ENCODE measurements at regions not wholly inside any gene's neighbourhood (a gene's known extent, or its start where the extent isn't known, plus 50 kb on each side); places are given as distances from the start of the nearest gene placed in this dataset.
"Not testable (repeated sequence)": the region's sequence is repeated elsewhere in the genome, so short reads cannot be mapped to it uniquely, and the experiment has no call there.

- ChIA-PET CTCF (no interaction called here), POLR2A (interaction anchor here (1.0 kb wide), 1 partner anchor 12 kb away, joined by 3 read pairs; no protein-coding TSS in a partner anchor)
- ATAC-seq (ENCODE audit: poor library complexity) = no peak
- Histone ChIP-seq H3K4me1 (ENCODE audit: insufficient read depth, low read length) (no peaks in the 10 kb centered on the region), H3K27me3 (ENCODE audit: control insufficient read depth in 1 of 2, insufficient read depth in 2 of 2, low read length in 2 of 2) (no peaks in the 10 kb centered on the region), H3K36me3 (ENCODE audit: insufficient read depth, low read length) (no peaks in the 10 kb centered on the region), H3K27ac (ENCODE audit: low read depth in 1 of 2, low read length in 2 of 2) (no peak overlapping the region), H3K9me3 (ENCODE audit: control insufficient read depth in 1 of 2, insufficient read depth in 1 of 2, low read length in 2 of 2) (peaks cover 0 to 8% of the 10 kb centered on the region in 2 experiments), H3K4me3 (ENCODE audit: low read length) (no peak overlapping the region)
- intact Hi-C loops (cut with DNase I, micrococcal nuclease) = no loop called here
- no peak for TF ChIP-seq CTCF (IDR thresholded peaks at IDR 0.05)
- H3K27me3 Mint-ChIP-seq = peaks cover 10% of the 10 kb centered on the region
- H3K36me3 Mint-ChIP-seq (ENCODE audit: low read depth) = no peaks in the 10 kb centered on the region
- H3K4me1 Mint-ChIP-seq (ENCODE audit: low read depth) = no peaks in the 10 kb centered on the region
- H3K4me3 Mint-ChIP-seq = no peak overlapping the region
- H3K9me3 Mint-ChIP-seq = peaks cover 4% of the 10 kb centered on the region
- DNase-seq = no peak
- no peak overlapping the region for H3K27ac Mint-ChIP-seq
Measured at GRCh38 chr2:36123995-36124394, 231.6 kb upstream of the CRIM1 start.

GRCh38 chr2:36097022-36097421 is 258.6 kb upstream of the CRIM1 start:
- Histone ChIP-seq H3K4me1 (ENCODE audit: insufficient read depth, low read length) (no peaks in the 10 kb centered on the region), H3K4me3 (ENCODE audit: low read length) (no peak overlapping the region), H3K27me3 (ENCODE audit: control insufficient read depth in 1 of 2, insufficient read depth in 2 of 2, low read length in 2 of 2) (no peaks in the 10 kb centered on the region), H3K9me3 (ENCODE audit: control insufficient read depth in 1 of 2, insufficient read depth in 1 of 2, low read length in 2 of 2) (peaks cover 0 to 6% of the 10 kb centered on the region in 2 experiments), H3K36me3 (ENCODE audit: insufficient read depth, low read length) (no peaks in the 10 kb centered on the region), H3K27ac (ENCODE audit: low read depth in 1 of 2, low read length in 2 of 2) (no peak overlapping the region)
- Mint-ChIP-seq H3K36me3 (ENCODE audit: low read depth) (no peaks in the 10 kb centered on the region), H3K27ac (no peak overlapping the region), H3K4me3 (no peak overlapping the region), H3K9me3 (peaks cover 8% of the 10 kb centered on the region), H3K27me3 (no peaks in the 10 kb centered on the region), H3K4me1 (ENCODE audit: low read depth) (no peaks in the 10 kb centered on the region)
- DNase-seq (no peak), ATAC-seq (ENCODE audit: poor library complexity) (no peak)
- CTCF ChIA-PET = no interaction called here
- no peak for TF ChIP-seq CTCF (IDR thresholded peaks at IDR 0.05)
- intact Hi-C loops (cut with DNase I, micrococcal nuclease) = no loop called here
- POLR2A ChIA-PET = no interaction called here

- H3K4me1 ChIP-seq (ENCODE audit: insufficient read depth, low read length); DNase-seq; H3K4me3 Mint-ChIP-seq; intact Hi-C loops (cut with DNase I, micrococcal nuclease); H3K36me3 Mint-ChIP-seq (ENCODE audit: low read depth); H3K27ac ChIP-seq (ENCODE audit: low read depth in 1 of 2, low read length in 2 of 2); H3K36me3 ChIP-seq (ENCODE audit: insufficient read depth, low read length); H3K27me3 Mint-ChIP-seq; H3K9me3 Mint-ChIP-seq; H3K4me3 ChIP-seq (ENCODE audit: low read length); POLR2A ChIA-PET; H3K27ac Mint-ChIP-seq; H3K4me1 Mint-ChIP-seq (ENCODE audit: low read depth); ATAC-seq (ENCODE audit: poor library complexity); CTCF ChIA-PET; H3K27me3 ChIP-seq (ENCODE audit: control insufficient read depth in 1 of 2, insufficient read depth in 2 of 2, low read length in 2 of 2): not testable (repeated sequence)
- peaks cover 0 to 13% of the 10 kb centered on the region in 2 experiments for H3K9me3 ChIP-seq (ENCODE audit: control insufficient read depth in 1 of 2, insufficient read depth in 1 of 2, low read length in 2 of 2)
Measured at GRCh38 chr2:36091844-36092741, 263.5 kb upstream of the CRIM1 start.

Data from CD4-positive, alpha-beta T cell (primary cell).